HUES6 (cell line): ENCODE measurements at regions not wholly inside any gene's neighbourhood (a gene's known extent, or its start where the extent isn't known, plus 50 kb on each side); places are given as distances from the start of the nearest gene placed in this dataset.

ENCODE experiments used
- H3K27ac ChIP-seq: 2 replicates; pipeline ENCODE4 v1.7.0; 2013; ENCODE audit warnings: low read depth, mild to moderate bottlenecking, low read length, inconsistent platforms
- H3K27me3 ChIP-seq: 2 replicates; pipeline ENCODE4 v1.6.1; 2013; ENCODE audit warnings: low read length; ENCODE audit not compliant: control insufficient read depth, insufficient read depth
- H3K36me3 ChIP-seq: 2 replicates; pipeline ENCODE4 v1.6.1; 2013; ENCODE audit warnings: low read length; ENCODE audit not compliant: control insufficient read depth, insufficient read depth
- H3K4me1 ChIP-seq: 2 replicates; pipeline ENCODE4 v1.6.1; 2013; ENCODE audit warnings: low read length; ENCODE audit not compliant: control insufficient read depth, insufficient read depth
- H3K4me3 ChIP-seq: 2 replicates; pipeline ENCODE4 v1.5.1; 2013; ENCODE audit warnings: low read depth, low read length
- H3K9ac ChIP-seq: one replicate; pipeline ENCODE4 v1.6.1; 2013; ENCODE audit warnings: mild to moderate bottlenecking, low read length
- H3K9me3 ChIP-seq: 2 replicates; pipeline ENCODE4 v1.6.1; 2013; ENCODE audit warnings: low read depth, low read length; ENCODE audit not compliant: control insufficient read depth, insufficient read depth

- H3K4me1 ChIP-seq: no peaks in the 10 kb centered on the region
- no peak overlapping the region for H3K4me3 ChIP-seq
- no peaks in the 10 kb centered on the region for H3K36me3 ChIP-seq
- no peaks in the 10 kb centered on the region for H3K9me3 ChIP-seq
- H3K27me3 ChIP-seq: no peaks in the 10 kb centered on the region
- no peak overlapping the region for H3K27ac ChIP-seq
- no peak overlapping the region for H3K9ac ChIP-seq
These were observed 643.5 kb upstream of the POT1 start for GRCh38 chr7:125573126-125573525.

GRCh38 chr7:125572414-125572813 lies 642.8 kb upstream of the POT1 start:
- Histone ChIP-seq H3K9ac (no peak overlapping the region), H3K27me3 (no peaks in the 10 kb centered on the region), H3K27ac (no peak overlapping the region), H3K36me3 (no peaks in the 10 kb centered on the region), H3K9me3 (no peaks in the 10 kb centered on the region), H3K4me3 (no peak overlapping the region), H3K4me1 (no peaks in the 10 kb centered on the region)

- H3K9me3 ChIP-seq: no peaks in the 10 kb centered on the region
- no peaks in the 10 kb centered on the region for H3K27me3 ChIP-seq
- no peak overlapping the region for H3K4me3 ChIP-seq
- peaks cover 3% of the 10 kb centered on the region; the same call in 1 of the 2 replicates for H3K4me1 ChIP-seq
- H3K9ac ChIP-seq: no peak overlapping the region
- no peak overlapping the region for H3K27ac ChIP-seq
- H3K36me3 ChIP-seq: no peaks in the 10 kb centered on the region
These were observed 639.2 kb upstream of the POT1 start for GRCh38 chr7:125568799-125569198.

GRCh38 chr7:125567686-125568085 lies 638.1 kb upstream of the POT1 start:
- H3K4me1 ChIP-seq: peaks cover 4% of the 10 kb centered on the region; the same call in 1 of the 2 replicates
- H3K9ac ChIP-seq: no peak overlapping the region
- H3K27me3 ChIP-seq: no peaks in the 10 kb centered on the region
- no peak overlapping the region for H3K4me3 ChIP-seq
- no peaks in the 10 kb centered on the region for H3K36me3 ChIP-seq
- no peaks in the 10 kb centered on the region for H3K9me3 ChIP-seq
- no peak overlapping the region for H3K27ac ChIP-seq

DNA sequence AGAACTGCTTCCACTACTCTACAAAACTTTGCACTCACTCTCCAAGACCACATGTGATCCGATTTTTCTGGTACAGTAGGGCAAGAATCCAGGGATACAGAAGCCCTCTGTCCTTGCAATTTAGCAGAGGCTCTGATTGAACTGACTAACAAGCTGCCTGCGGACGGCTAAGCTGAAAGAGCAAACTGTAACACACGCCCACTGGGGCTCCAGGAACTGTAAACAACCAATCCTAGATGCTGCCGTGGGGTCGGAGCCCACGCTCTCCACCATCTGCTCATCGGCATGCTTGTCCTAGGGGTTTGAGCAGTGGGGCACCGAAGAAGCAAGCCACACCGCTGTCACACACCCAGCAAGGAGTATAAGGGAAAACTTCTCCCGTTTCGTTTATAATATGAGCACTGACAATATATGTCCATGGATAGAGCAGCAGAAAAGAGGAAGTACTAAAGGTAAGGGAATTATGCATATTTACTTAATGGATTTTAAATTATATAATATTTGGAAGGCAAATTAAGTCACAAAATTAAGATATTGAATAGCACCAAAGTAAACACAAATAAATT lies 634.4 kb upstream of the POT1 start:
- no peak overlapping the region for H3K9ac ChIP-seq
- H3K9me3 ChIP-seq: no peaks in the 10 kb centered on the region
- H3K36me3 ChIP-seq: no peaks in the 10 kb centered on the region
- peaks cover 4% of the 10 kb centered on the region; the same call in 1 of the 2 replicates for H3K4me1 ChIP-seq
- no peaks in the 10 kb centered on the region for H3K27me3 ChIP-seq
- H3K27ac ChIP-seq: no peak overlapping the region
- no peak overlapping the region for H3K4me3 ChIP-seq

- H3K27me3 ChIP-seq: no peaks in the 10 kb centered on the region
- no peak overlapping the region for H3K27ac ChIP-seq
- no peak overlapping the region for H3K9ac ChIP-seq
- no peaks in the 10 kb centered on the region for H3K36me3 ChIP-seq
- no peaks in the 10 kb centered on the region for H3K9me3 ChIP-seq
- H3K4me1 ChIP-seq: peaks cover 4% of the 10 kb centered on the region; the same call in 1 of the 2 replicates
- no peak overlapping the region for H3K4me3 ChIP-seq
These were observed 633.9 kb upstream of the POT1 start for GRCh38 chr7:125563557-125563956.

DNA sequence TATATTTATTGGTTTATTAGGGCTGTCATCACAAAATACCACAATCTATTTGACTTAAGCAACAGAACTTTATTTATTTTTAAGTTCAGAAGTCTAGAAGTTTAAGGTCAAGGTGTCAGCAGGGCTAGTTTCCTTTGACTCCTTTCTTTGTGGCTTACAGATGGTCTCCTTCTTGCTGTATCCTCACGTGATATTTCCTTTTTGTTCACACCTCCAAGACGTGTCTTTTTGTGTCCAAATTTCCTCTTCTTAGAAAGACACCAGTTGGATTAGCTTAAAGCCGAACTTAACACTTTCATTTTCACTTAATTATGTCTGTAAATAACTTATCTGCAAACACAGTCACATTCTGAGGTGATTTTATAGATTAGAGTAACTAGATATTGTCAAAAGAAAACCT lies 631.4 kb upstream of the POT1 start:
- H3K4me1 ChIP-seq: peaks cover 4% of the 10 kb centered on the region; the same call in 1 of the 2 replicates
- H3K4me3 ChIP-seq: no peak overlapping the region
- H3K27me3 ChIP-seq: no peaks in the 10 kb centered on the region
- H3K9me3 ChIP-seq: no peaks in the 10 kb centered on the region
- H3K36me3 ChIP-seq: no peaks in the 10 kb centered on the region
- no peak overlapping the region for H3K27ac ChIP-seq
- H3K9ac ChIP-seq: no peak overlapping the region

DNA sequence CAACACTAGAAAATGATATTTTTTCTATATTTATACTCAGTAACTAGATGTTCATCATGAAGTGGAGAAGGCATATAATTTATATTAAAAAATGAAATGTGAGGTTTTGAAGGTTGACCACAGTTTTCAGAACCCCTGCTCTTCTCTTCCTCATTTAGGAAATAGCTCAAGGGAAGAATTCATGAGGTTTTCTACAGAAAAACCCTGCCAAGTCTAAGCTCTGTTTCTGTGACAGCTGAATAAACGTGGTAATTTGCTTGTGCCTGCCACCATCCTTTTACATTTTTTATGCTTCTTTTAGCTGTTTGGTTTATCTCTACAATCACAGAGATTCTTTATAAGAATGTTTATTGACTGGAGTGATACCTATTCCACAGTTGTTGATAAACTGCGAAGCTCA lies 630.3 kb upstream of the POT1 start:
- no peaks in the 10 kb centered on the region for H3K36me3 ChIP-seq
- no peak overlapping the region for H3K9ac ChIP-seq
- no peaks in the 10 kb centered on the region for H3K9me3 ChIP-seq
- H3K4me1 ChIP-seq: peaks cover 4% of the 10 kb centered on the region; the same call in 1 of the 2 replicates
- no peak overlapping the region for H3K27ac ChIP-seq
- no peak overlapping the region for H3K4me3 ChIP-seq
- H3K27me3 ChIP-seq: no peaks in the 10 kb centered on the region

- Histone ChIP-seq H3K36me3 (no peaks in the 10 kb centered on the region), H3K4me1 (no peaks in the 10 kb centered on the region), H3K4me3 (no peak overlapping the region), H3K9me3 (no peaks in the 10 kb centered on the region), H3K9ac (no peak overlapping the region), H3K27me3 (no peaks in the 10 kb centered on the region), H3K27ac (no peak overlapping the region)
These were observed 626.3 kb upstream of the POT1 start for GRCh38 chr7:125555916-125556315.

DNA sequence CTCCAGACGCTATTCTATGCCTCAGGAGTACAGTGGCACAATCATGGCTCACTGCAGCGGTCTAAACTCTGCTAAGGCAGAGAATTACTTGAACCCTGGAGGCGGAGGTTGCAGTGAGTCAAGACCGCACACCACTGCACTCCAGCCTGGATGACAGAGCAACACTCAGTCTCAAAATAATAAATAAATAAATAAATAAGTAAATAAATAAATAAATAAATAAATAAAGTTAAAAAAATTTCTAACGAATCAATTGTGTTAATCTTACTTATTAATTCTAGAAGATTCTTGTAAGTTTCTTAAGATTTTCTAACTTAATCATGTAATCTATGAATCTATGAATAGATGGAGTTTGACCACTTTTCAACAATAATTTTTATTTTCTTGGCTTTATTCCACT lies 621.4 kb upstream of the POT1 start:
- H3K4me1 ChIP-seq: no peaks in the 10 kb centered on the region
- H3K9ac ChIP-seq: no peak overlapping the region
- H3K36me3 ChIP-seq: no peaks in the 10 kb centered on the region
- H3K27ac ChIP-seq: no peak overlapping the region
- H3K4me3 ChIP-seq: no peak overlapping the region
- no peaks in the 10 kb centered on the region for H3K27me3 ChIP-seq
- H3K9me3 ChIP-seq: no peaks in the 10 kb centered on the region

GRCh38 chr7:125547505-125547904 lies 617.9 kb upstream of the POT1 start:
- Histone ChIP-seq H3K4me1 (no peaks in the 10 kb centered on the region), H3K4me3 (no peak overlapping the region), H3K9me3 (no peaks in the 10 kb centered on the region), H3K9ac (no peak overlapping the region), H3K36me3 (no peaks in the 10 kb centered on the region), H3K27ac (no peak overlapping the region), H3K27me3 (no peaks in the 10 kb centered on the region)

DNA sequence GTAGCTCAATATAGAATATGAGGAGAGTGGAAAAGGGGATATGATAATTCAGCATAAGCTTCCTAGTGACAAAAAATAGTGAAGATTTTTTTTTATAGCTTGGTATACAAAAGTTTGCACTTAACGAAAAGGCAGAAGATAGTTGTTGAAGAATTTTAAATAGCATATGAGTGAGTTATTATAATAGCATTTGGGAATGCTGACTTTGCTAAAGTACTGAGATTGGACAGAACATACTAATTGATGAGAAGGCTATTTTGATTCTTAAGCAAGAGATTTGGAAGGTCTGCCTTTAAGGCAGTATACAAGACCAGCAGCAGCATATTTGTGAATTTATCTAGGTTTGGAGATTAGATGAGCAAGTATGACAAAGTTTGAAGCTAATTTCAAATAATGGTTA lies 600.9 kb upstream of the POT1 start:
- H3K4me1 ChIP-seq: no peaks in the 10 kb centered on the region
- no peak overlapping the region for H3K4me3 ChIP-seq
- H3K9me3 ChIP-seq: no peaks in the 10 kb centered on the region
- no peak overlapping the region for H3K9ac ChIP-seq
- H3K36me3 ChIP-seq: no peaks in the 10 kb centered on the region
- H3K27me3 ChIP-seq: no peaks in the 10 kb centered on the region
- H3K27ac ChIP-seq: no peak overlapping the region
